8988T (cell line): ENCODE measurements at regions not wholly inside any gene's neighbourhood (a gene's known extent, or its start where the extent isn't known, plus 50 kb on each side); places are given as distances from the start of the nearest gene placed in this dataset.
"Not testable (repeated sequence)": the region's sequence is repeated elsewhere in the genome, so short reads cannot be mapped to it uniquely, and the experiment has no call there.

Experiments used
- DNase-seq: peaks from one replicate; pipeline ENCODE4 v3.0.0; 2011

- DNase-seq, result no peak
Measured at GRCh38 chr2:64745562-64745961, 91.8 kb upstream of the SERTAD2 start.

GRCh38 chr2:64747690-64748091, 94.0 kb upstream of the SERTAD2 start:
- not testable (repeated sequence) for DNase-seq

GRCh38 chr2:64748147-64748546, 94.4 kb upstream of the SERTAD2 start:
- no peak for DNase-seq

GRCh38 chr2:64748561-64748960, 94.8 kb upstream of the SERTAD2 start:
- no peak for DNase-seq

- no peak for DNase-seq
Measured at GRCh38 chr2:64749446-64749845, 95.7 kb upstream of the SERTAD2 start.

- no peak for DNase-seq
Measured at GRCh38 chr2:64750001-64750816, 96.5 kb upstream of the SERTAD2 start.

- DNase-seq, result no peak
Measured at GRCh38 chr2:64750817-64751285, 97.1 kb upstream of the SERTAD2 start.

GRCh38 chr2:64751286-64752260, 97.9 kb upstream of the SERTAD2 start:
- DNase-seq, result peak; percentile 85

- no peak for DNase-seq
Measured at GRCh38 chr2:64753399-64753798, 99.7 kb upstream of the SERTAD2 start.

GRCh38 chr2:64754570-64754969, 100.9 kb upstream of the SERTAD2 start:
- no peak for DNase-seq

- DNase-seq, result no peak
Measured at GRCh38 chr2:64757126-64757525, 103.4 kb upstream of the SERTAD2 start.

GRCh38 chr2:64760128-64760527, 106.4 kb upstream of the SERTAD2 start:
- DNase-seq, result no peak

GRCh38 chr2:64762301-64762997, 108.7 kb upstream of the SERTAD2 start:
- DNase-seq, result no peak

- no peak for DNase-seq
Measured at GRCh38 chr2:64763126-64763525, 109.4 kb upstream of the SERTAD2 start.

- no peak for DNase-seq
Measured at GRCh38 chr2:64765160-64765805, 111.6 kb upstream of the SERTAD2 start.

GRCh38 chr2:64766841-64767669, 113.3 kb upstream of the SERTAD2 start:
- no peak for DNase-seq

GRCh38 chr2:64767670-64768468, 114.2 kb upstream of the SERTAD2 start:
- DNase-seq, result peak; percentile 70

GRCh38 chr2:64768491-64769005, 114.8 kb upstream of the SERTAD2 start:
- DNase-seq, result no peak

- DNase-seq, result no peak
Measured at GRCh38 chr2:64769392-64770044, 115.8 kb upstream of the SERTAD2 start.
